ENCODE measurements at regions not wholly inside any gene's neighbourhood (a gene's known extent, or its start where the extent isn't known, plus 50 kb on each side); places are given as distances from the start of the nearest gene placed in this dataset.

DNA sequence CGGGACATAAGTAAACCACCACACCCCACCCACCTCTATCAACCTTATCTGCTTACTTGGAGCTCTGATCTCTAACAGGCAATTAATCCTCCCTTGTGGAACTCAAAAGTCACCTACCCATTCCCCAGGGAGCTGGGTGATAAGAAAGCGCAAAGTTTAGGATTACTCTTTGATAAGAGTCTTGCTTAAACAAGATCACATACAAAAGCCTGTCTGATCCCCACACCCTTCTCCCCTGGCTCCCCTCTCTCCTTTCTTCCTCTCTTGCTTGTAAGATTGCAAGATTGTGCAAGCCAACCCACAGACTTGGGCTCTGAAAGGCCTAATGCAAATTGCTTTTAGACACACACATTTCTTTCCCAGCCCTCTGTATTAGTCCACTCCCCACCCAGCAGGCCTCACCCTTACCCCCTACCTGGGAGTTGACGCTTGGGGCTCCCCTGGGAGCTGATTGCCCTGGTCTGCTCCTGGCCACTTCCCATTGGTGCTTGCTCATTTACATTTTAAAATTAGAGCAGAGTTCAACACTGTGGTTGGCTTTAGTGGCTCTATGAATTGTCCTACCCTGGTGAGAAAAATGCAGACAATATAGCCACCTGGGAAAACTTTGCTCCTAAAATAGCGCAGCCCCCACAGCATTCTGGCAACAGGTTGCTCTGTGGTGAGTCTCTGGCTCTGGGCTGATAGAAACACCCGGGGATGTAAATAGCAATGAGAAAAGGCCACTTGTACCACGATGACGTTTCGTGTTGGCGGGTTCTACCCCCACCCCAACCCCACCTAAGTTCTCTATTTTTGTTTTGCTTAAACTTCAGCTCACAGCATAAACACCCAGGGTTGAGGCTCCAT, 58.9 kb upstream of the EPCAM start:
- TF ChIP-seq, protein P1, sequence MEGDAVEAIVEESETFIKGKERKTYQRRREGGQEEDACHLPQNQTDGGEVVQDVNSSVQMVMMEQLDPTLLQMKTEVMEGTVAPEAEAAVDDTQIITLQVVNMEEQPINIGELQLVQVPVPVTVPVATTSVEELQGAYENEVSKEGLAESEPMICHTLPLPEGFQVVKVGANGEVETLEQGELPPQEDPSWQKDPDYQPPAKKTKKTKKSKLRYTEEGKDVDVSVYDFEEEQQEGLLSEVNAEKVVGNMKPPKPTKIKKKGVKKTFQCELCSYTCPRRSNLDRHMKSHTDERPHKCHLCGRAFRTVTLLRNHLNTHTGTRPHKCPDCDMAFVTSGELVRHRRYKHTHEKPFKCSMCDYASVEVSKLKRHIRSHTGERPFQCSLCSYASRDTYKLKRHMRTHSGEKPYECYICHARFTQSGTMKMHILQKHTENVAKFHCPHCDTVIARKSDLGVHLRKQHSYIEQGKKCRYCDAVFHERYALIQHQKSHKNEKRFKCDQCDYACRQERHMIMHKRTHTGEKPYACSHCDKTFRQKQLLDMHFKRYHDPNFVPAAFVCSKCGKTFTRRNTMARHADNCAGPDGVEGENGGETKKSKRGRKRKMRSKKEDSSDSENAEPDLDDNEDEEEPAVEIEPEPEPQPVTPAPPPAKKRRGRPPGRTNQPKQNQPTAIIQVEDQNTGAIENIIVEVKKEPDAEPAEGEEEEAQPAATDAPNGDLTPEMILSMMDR (IDR thresholded peaks at IDR 0.05; ENCODE audit: low read length): no peak
- TF ChIP-seq EZH2 (IDR thresholded peaks at IDR 0.05; ENCODE audit: borderline replicate concordance, low read length): no peak
